Activated CD4-positive, CD25-positive, alpha-beta regulatory T cell treated with anti-CD3 and anti-CD28 coated beads, Interleukin-2, amount 50 U/mL, for 24 hours (primary cell): ENCODE measurements at regions not wholly inside any gene's neighbourhood (a gene's known extent, or its start where the extent isn't known, plus 50 kb on each side); places are given as distances from the start of the nearest gene placed in this dataset.

Source experiments
- ATAC-seq, 2 donors: fragments of 150-1000 bp; cut with Tn5 transposase; one replicate each; pipeline ENCODE4 v1.10.0; 2021; ENCODE audit warnings: mild to moderate bottlenecking in 1 of 2, moderate library complexity in 1 of 2

- ATAC-seq, result no peak
These were observed 275.9 kb upstream of the SHH start for GRCh38 chr7:156088115-156088514.

GRCh38 chr7:156082048-156083040, 270.1 kb upstream of the SHH start:
- ATAC-seq, result no peak

GRCh38 chr7:156080596-156080995, 268.3 kb upstream of the SHH start:
- ATAC-seq, result no peak

GRCh38 chr7:156080046-156080445, 267.8 kb upstream of the SHH start:
- ATAC-seq, result no peak

GRCh38 chr7:156079156-156079555, 266.9 kb upstream of the SHH start:
- no peak for ATAC-seq

GRCh38 chr7:156074982-156075615, 262.8 kb upstream of the SHH start:
- ATAC-seq, result no peak

- no peak for ATAC-seq
These were observed 261.8 kb upstream of the SHH start for GRCh38 chr7:156074084-156074483.

GRCh38 chr7:156073366-156074052, 261.2 kb upstream of the SHH start:
- no peak for ATAC-seq

GRCh38 chr7:156071612-156072011, 259.3 kb upstream of the SHH start:
- no peak for ATAC-seq

GRCh38 chr7:156069891-156070290, 257.6 kb upstream of the SHH start:
- ATAC-seq, result no peak

GRCh38 chr7:156067156-156067555, 254.9 kb upstream of the SHH start:
- no peak for ATAC-seq

GRCh38 chr7:156065400-156065799, 253.1 kb upstream of the SHH start:
- no peak for ATAC-seq

GRCh38 chr7:156064971-156065386, 252.7 kb upstream of the SHH start:
- ATAC-seq, result no peak

GRCh38 chr7:156063241-156063810, 251.1 kb upstream of the SHH start:
- ATAC-seq, result no peak

GRCh38 chr7:156062286-156062685, 250.0 kb upstream of the SHH start:
- ATAC-seq, result no peak

GRCh38 chr7:156061689-156062255, 249.5 kb upstream of the SHH start:
- no peak for ATAC-seq

GRCh38 chr7:156060925-156061324, 248.7 kb upstream of the SHH start:
- no peak for ATAC-seq

- ATAC-seq, result no peak
These were observed 247.1 kb upstream of the SHH start for GRCh38 chr7:156059369-156059768.

- no peak for ATAC-seq
These were observed 246.0 kb upstream of the SHH start for GRCh38 chr7:156058248-156058647.

- ATAC-seq, result no peak
These were observed 244.3 kb upstream of the SHH start for GRCh38 chr7:156056534-156056933.

- ATAC-seq, result no peak
These were observed 243.1 kb upstream of the SHH start for GRCh38 chr7:156055206-156055822.

GRCh38 chr7:156051884-156052283, 239.6 kb upstream of the SHH start:
- ATAC-seq, result no peak
